Stimulated activated CD4-positive, alpha-beta T cell treated with anti-CD3 and anti-CD28 coated beads, Interleukin-2, amount 100 ng/mL, for 48 hours (primary cell): ENCODE measurements at regions not wholly inside any gene's neighbourhood (a gene's known extent, or its start where the extent isn't known, plus 50 kb on each side); places are given as distances from the start of the nearest gene placed in this dataset.
A peak's percentile ranks its signal among the peaks of the same experiment; 100 is the strongest.

Experiments
- DNase-seq, 2 donors: peaks; one replicate each; pipeline ENCODE4 v3.0.0-alpha.2; 2020

DNA sequence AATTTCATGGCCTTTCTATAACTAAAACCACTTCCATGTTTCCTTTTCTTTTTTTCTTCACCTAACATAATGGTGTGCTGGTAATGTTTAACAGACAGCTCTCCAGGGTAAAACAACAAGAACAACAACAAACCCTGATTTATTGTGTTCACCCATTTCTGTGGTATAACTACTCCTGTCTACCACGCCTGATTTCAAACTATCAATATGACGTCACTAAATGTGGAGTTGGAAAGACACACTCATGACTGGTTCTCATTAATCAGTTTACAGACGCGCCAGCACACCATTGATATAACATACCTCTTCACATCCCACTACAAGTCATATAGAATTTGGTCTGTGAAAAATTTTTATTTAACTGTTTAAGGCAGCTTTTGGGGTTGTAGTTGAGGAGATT, 142.9 kb downstream of the ARRDC3 start:
- DNase-seq = no peak

DNA sequence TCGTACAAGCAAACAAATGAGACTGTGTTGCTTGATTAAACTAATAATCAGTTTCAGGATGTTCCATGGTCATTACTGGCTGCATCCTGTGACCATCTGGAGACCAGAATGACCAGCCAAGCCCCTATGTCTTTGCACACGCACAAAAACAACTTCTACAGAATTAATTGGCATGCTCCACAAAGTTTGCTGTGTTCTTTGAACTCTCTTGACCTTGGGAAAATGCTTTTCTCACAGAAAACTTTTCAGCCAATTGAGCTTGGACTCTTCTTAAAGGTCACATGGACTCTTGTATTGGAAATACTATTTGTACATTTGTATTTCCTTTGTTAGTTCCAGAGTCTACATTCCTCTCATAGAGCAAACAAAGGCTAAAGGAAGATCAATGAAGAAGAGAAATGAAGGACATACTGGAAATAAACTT, 147.8 kb downstream of the ARRDC3 start:
- DNase-seq = no peak

DNA sequence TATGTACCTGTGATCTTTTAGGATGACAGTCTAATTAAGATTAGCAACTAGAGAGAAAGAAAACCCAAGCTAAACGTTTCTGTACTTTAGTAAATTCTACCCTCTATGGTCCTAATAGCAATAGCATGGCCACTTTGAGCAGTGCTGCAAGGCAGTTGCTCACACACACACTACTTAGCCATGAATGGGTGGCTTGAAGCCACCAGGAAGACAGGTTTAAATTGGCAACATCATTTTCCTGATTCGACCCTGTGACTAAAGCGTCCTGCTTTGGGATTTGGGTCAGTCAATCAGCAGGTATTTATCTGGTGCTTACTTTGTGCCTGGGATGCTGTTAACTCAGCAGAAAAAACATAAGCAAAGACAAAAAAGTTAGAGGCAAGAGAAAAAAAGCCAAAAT, 150.6 kb downstream of the ARRDC3 start:
- DNase-seq = no peak

DNA sequence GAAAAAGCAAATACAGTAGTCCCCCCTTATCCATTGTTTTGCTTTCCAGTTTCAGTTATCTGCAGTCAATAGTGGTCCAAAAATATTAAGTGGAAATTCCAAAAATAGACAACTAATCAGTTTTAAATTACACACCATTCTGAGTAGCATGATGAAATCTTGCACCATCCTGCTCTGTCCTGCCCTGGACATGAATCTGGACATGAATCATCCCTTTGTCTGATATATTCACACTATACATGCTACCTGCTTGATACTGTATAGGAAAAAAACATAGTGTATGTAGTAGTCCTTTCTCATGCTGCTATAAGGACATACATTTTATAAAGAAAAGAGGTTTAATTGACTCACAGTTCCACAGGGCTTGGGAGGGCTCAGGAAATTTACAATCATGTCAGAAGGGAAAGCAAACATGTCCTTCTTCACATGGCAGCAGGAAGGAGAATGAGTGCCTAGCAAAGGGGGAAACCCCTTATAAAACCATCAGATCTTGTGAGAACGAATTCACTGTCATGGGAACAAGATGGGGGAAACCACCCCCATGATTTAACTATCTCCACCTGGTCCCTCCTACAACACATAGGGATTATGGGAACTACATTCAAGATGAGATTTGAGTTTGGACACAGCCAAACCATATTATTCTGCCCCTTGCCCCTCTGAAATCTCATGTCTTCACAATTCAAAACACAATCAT, 153.9 kb downstream of the ARRDC3 start:
- DNase-seq = no peak

DNA sequence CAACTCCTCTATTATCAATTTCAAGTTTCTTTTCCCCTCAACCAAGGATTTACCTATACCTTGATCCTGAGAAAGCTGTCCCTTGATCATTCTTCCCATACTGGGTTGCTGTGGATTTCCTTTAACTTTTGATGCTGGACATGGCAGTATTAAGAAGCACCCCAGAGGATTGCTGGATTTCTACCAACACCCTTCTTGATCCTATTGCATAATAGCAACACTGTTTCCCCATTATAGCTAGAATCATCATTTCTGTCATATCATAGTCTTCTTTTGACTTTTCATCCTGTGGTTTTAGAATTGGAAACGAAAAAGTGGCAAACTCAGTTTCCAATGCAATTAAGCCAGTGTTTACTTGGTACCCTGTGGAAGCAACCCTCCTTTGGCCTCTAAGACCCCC, 154.9 kb downstream of the ARRDC3 start:
- no peak for DNase-seq

DNA sequence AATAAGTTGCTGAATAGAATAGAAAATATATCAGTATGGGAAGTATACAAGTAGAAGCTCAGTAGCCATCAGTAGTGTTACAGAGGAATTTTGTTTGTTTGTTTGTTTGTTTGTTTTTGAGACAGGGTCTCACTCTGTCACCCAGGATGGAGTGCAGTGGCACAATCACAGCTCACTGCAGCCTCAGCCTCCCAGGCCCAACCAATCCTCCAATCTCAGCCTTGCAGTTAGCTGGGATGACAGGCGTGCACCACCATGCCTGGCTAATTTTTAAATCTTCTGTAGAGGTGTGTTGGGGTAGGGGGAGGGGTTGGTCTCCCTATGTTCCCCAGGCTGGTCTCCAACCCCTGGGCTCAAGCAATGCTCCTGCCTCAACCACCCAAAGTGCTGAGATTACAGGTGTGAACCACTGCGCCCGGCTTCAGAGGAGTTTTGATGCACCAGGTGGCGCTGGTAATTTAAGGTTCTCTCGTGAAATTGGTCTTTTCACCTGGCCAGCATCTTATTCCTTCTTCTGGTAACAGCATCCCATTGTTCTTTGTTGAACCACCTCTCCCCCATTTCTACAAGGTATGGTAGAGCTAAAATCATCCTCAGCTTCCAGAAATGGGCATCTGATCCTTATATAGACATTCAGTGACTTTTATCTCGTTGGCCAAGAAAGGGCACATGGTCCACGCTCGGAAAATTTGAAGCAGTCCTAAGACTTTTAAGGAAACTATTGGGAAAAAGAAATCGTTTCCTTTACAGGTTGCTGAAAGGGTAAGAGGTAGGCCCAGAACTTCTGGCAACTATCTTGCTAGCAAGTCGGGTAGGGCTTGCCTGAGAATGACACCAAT, 157.1 kb downstream of the ARRDC3 start:
- DNase-seq = peak; percentile 40 to 52

DNA sequence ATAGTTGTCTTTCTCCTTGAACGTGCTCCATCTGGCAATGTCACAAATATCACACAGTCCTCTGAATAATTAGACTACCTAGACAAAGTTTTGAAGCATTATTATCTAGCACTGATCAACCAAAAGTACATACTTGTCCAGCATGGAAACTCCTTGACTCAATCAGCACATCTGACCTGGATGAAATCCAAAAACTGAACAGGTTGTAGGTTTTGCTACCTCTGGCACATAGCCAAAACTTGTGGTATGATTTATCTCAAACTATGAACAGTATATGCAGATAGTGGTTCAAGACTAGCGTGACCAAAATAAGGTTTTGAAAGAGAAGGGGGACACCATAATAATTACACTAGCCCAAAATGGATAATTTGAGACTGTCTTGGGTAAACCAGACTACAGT, 158.1 kb downstream of the ARRDC3 start:
- no peak for DNase-seq

DNA sequence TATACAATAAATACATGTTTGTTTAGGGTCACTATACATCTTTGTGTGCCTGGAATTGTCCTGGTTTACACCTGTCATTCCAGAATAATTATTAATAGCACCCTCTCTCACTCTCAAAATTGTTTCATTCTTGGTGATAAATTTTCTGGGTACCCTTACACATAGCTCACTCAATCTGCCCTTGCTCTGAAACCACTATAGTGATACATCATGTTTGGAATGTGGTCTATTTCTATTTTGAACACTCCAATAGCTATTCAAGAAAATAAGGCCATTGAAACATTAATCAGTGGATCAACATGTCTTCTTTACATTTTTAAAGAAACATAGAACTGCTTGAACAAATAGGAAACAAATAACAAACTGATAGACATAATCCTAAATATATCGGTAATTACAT, 158.7 kb downstream of the ARRDC3 start:
- DNase-seq = no peak

DNA sequence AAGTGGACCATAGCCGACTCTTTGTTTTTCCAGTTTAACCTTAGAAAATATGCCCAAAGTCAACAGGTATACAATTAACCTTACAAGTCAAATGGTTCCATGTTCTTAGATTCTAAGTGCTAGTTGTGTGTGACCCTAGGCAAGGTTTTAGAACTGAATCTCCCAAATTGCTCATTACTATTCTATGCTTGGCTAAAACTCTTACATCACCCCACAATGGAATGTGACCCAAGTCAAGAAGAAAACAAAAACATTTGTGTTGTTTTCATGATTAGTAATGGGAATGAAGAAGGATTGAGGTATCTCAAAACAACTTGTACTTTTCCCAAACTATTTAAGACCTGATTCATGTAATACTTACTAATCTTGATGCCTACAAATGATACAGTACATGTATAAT, 159.2 kb downstream of the ARRDC3 start:
- no peak for DNase-seq

DNA sequence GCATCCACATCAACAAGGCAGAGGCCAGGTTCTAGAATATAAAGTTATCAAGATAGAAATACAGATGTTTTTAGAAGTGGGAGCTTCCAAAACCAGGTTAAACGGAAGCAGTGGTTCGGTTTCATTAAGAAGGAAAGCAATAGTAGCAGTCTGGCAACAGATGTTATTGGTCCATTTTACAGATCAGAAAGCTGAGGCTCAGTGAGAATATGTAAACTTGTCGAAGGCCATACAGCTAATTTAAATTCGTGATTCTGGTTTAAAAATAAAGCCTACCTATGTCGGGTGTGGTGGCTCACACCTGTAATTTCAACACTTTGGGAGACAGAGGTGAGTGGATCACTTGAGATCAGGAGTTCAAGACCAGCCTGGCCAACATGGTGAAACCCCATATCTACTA, 160.6 kb downstream of the ARRDC3 start:
- DNase-seq = no peak

DNA sequence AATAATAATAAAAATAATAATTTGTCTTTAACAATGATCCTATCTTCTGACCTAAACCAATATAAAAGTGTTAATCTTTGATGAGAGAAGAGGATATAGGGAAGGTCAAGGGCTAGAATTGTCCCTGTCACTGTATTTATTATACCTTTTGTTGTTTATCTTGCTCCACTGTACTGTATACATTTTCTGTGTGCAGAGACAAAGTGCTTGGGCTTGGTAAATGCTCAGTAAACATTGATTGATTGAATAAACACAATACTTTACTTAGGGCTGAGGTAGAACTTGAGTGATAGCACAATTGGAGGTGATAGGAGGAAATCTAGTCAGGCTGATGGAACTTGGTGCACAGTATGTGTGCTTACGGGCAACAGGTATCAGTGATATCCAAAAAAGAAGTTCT, 161.2 kb downstream of the ARRDC3 start:
- no peak for DNase-seq

DNA sequence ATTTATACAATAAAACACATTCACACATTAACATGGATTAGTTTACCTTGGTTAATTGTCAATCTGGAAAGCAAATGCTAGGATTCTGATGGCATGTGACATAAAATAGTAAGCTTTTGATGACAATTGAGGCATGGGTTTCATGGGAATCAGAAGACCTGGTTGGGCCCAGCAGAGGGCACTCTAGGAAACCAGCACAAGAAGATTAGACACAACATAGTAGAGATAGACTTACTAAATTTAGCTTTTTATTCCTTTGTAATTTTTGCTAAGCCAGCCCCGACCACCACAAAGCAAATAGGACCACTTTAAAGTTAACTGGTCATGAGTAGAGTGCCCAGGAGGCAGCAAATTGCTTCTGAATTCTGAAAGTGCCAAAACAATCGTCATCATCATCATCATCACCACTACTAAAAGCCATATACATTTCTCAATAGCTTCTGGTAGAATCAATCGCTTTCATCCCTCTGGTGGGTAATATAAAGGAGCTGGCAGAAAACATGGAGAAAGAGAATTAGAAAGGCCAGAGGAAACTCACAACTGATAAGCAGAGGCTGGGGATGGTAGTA, 163.2 kb downstream of the ARRDC3 start:
- DNase-seq = peak; percentile 8 to 30

DNA sequence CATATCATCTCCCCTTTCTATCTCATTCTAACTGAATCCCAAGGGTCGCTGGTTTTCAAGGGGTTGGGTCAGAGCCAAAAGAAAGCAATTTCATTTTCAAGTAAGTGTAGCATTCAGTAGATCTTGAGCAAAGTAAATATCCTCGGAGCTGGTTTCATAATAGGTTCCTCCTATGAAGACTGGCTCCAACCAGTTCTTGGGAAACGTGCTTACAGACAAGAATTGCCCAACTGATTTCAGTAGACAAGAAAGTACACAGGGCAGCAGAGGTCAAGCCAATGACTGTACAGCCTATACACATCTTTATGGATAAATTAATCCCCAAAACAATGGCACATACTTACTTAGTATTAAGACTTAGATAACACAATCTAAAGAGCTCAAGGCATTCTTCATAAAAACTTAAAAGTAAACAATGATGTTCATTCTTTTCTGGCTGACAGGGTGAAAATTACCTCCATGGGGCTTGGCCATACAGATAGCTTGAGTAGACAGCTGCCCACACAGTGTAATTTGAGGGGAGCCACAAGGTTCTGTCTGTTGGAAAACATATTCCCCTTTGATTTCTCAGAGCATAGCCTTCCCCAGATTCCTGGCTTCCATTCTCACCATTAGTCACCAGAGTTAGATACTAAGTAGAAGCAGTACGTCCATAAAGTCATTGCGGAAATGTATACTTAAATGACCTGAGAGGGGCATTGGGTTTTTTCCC, 163.9 kb downstream of the ARRDC3 start:
- DNase-seq = no peak

DNA sequence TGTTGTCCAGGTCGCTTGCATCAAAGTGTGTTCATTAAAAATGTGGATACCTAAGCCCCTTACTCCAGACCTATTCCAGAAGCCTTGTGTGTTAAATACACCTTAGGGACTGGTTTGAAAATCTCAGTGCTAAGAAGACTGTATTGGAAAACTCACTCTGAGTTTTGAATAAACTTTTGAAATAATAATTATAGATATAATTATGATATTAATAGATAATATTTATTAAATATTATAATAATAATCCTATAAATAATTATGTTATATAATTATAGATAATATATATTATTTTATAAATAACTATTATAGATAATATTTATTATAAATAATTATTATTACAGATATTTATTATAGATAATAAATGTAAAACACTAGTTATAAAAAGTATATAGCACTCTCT, 165.3 kb downstream of the ARRDC3 start:
- no peak for DNase-seq

DNA sequence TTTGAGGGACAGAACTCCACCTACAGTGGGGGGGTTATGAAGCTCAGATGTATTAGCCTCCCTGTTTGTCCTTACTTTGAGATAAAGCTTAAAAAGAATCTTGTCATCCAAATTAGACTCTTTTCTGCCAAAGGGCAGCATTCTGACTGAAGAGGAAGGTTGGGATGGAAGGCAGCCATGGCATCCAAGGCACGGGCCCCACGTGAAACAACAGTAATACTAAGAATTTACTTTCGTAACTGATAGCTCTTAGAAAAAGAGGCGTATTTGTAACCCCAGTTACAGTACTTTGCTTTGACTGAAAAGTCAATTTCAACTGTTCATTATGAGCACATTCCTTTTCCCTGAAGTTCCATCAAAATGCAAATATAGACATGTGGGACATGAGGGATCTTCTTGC, 168.5 kb downstream of the ARRDC3 start:
- DNase-seq = no peak
